B cell (primary cell): ENCODE measurements at regions not wholly inside any gene's neighbourhood (a gene's known extent, or its start where the extent isn't known, plus 50 kb on each side); places are given as distances from the start of the nearest gene placed in this dataset.

Source experiments
- CTCF ChIP-seq: fragments of 200-600 bp; IDR thresholded peaks from one replicate; pipeline ENCODE4 v1.8.0; 2022; ENCODE audit warnings: antibody characterized with exemption, mild to moderate bottlenecking
- EZH2 ChIP-seq: IDR thresholded peaks from 2 replicates; pipeline ENCODE4 v1.6.1; 2012; ENCODE audit warnings: borderline replicate concordance, low read depth, mild to moderate bottlenecking, moderate library complexity, low read length; ENCODE audit not compliant: insufficient read depth, poor library complexity, severe bottlenecking

- TF ChIP-seq CTCF = no peak
- no peak for TF ChIP-seq EZH2
Measured at GRCh38 chr11:109350091-109350490, 71.9 kb upstream of the C11orf87 start.
